Glutamatergic neuron (in vitro differentiated cells): ENCODE measurements at regions not wholly inside any gene's neighbourhood (a gene's known extent, or its start where the extent isn't known, plus 50 kb on each side); places are given as distances from the start of the nearest gene placed in this dataset.

Source experiments
- DNase-seq: peaks from one replicate; pipeline ENCODE4 v3.0.0; 2022
- H3K27ac Mint-ChIP-seq: one replicate; pipeline ENCODE4 v1.8.0; 2020; ENCODE audit warnings: mild to moderate bottlenecking, mixed read lengths, inconsistent platforms; ENCODE audit not compliant: unreplicated experiment
- H3K27me3 Mint-ChIP-seq: one replicate; pipeline ENCODE4 v1.8.0; 2020; ENCODE audit warnings: mild to moderate bottlenecking, moderate library complexity, mixed read lengths, inconsistent platforms; ENCODE audit not compliant: unreplicated experiment
- H3K36me3 Mint-ChIP-seq: one replicate; pipeline ENCODE4 v1.8.0; 2020; ENCODE audit warnings: mild to moderate bottlenecking, mixed read lengths, inconsistent platforms; ENCODE audit not compliant: unreplicated experiment
- H3K4me1 Mint-ChIP-seq: one replicate; pipeline ENCODE4 v1.8.0; 2020; ENCODE audit warnings: mild to moderate bottlenecking, low read depth, mixed read lengths, inconsistent platforms; ENCODE audit not compliant: unreplicated experiment
- H3K4me3 Mint-ChIP-seq: one replicate; pipeline ENCODE4 v1.8.0; 2020; ENCODE audit warnings: mild to moderate bottlenecking, mixed read lengths, inconsistent platforms; ENCODE audit not compliant: unreplicated experiment
- H3K9me3 Mint-ChIP-seq: one replicate; pipeline ENCODE4 v1.8.0; 2020; ENCODE audit warnings: mild to moderate bottlenecking, moderate library complexity, mixed read lengths, inconsistent platforms; ENCODE audit not compliant: unreplicated experiment
- CTCF ChIP-seq: fragments of 200-600 bp; sonication (generic); IDR thresholded peaks from one replicate; pipeline ENCODE4 v1.5.0; 2021; ENCODE audit not compliant: partially characterized antibody, unreplicated experiment

GRCh38 chr12:88388566-88389540 is 191.4 kb downstream of the KITLG start:
- Mint-ChIP-seq H3K4me3 (no peak overlapping the region), H3K4me1 (no peaks in the 10 kb centered on the region), H3K27ac (no peak overlapping the region), H3K9me3 (no peaks in the 10 kb centered on the region), H3K36me3 (no peaks in the 10 kb centered on the region), H3K27me3 (no peaks in the 10 kb centered on the region)
- no peak for DNase-seq
- TF ChIP-seq CTCF: no peak

GRCh38 chr12:88390811-88391210 is 189.5 kb downstream of the KITLG start:
- DNase-seq: no peak
- no peaks in the 10 kb centered on the region for H3K27me3 Mint-ChIP-seq
- no peaks in the 10 kb centered on the region for H3K36me3 Mint-ChIP-seq
- no peak for TF ChIP-seq CTCF
- no peak overlapping the region for H3K27ac Mint-ChIP-seq
- no peaks in the 10 kb centered on the region for H3K4me1 Mint-ChIP-seq
- no peaks in the 10 kb centered on the region for H3K9me3 Mint-ChIP-seq
- H3K4me3 Mint-ChIP-seq: no peak overlapping the region

GRCh38 chr12:88391556-88391955 is 188.7 kb downstream of the KITLG start:
- no peak for DNase-seq

GRCh38 chr12:88393017-88393767 is 187.1 kb downstream of the KITLG start:
- H3K4me1 Mint-ChIP-seq: no peaks in the 10 kb centered on the region
- H3K36me3 Mint-ChIP-seq: no peaks in the 10 kb centered on the region
- H3K27ac Mint-ChIP-seq: no peak overlapping the region
- H3K9me3 Mint-ChIP-seq: no peaks in the 10 kb centered on the region
- TF ChIP-seq CTCF: peak; percentile 76
- H3K27me3 Mint-ChIP-seq: no peaks in the 10 kb centered on the region
- no peak overlapping the region for H3K4me3 Mint-ChIP-seq
- DNase-seq: no peak

More at GRCh38 chr12:88391556-88391955, 188.7 kb downstream of the KITLG start:
- Mint-ChIP-seq H3K36me3 (no peaks in the 10 kb centered on the region), H3K9me3 (no peaks in the 10 kb centered on the region), H3K27me3 (no peaks in the 10 kb centered on the region), H3K27ac (no peak overlapping the region), H3K4me3 (no peak overlapping the region), H3K4me1 (no peaks in the 10 kb centered on the region)
- no peak for TF ChIP-seq CTCF

- Mint-ChIP-seq H3K4me1 (no peaks in the 10 kb centered on the region), H3K27me3 (peaks cover 1% of the 10 kb centered on the region), H3K36me3 (no peaks in the 10 kb centered on the region), H3K27ac (no peak overlapping the region), H3K9me3 (no peaks in the 10 kb centered on the region), H3K4me3 (no peak overlapping the region)
- DNase-seq: no peak
- TF ChIP-seq CTCF: no peak
These were observed 182.2 kb downstream of the KITLG start for GRCh38 chr12:88398031-88398430.
